ENCODE measurements at regions not wholly inside any gene's neighbourhood (a gene's known extent, or its start where the extent isn't known, plus 50 kb on each side); places are given as distances from the start of the nearest gene placed in this dataset.

GRCh38 chr5:6910950-6911349 is 197.7 kb downstream of the TENT4A start (continued):
- no peak for TF ChIP-seq ZSCAN18 (CRISPR knock-in tag; IDR thresholded peaks at IDR 0.05)
- TF ChIP-seq ETV6 (CRISPR knock-in tag; IDR thresholded peaks at IDR 0.05): no peak
- no peak for TF ChIP-seq TEAD4 (CRISPR knock-in tag; IDR thresholded peaks at IDR 0.05)
- no peak for TF ChIP-seq STAT6 (CRISPR knock-in tag; conservative IDR thresholded peaks at IDR 0.05; ENCODE audit: low read depth)

GRCh38 chr5:6914347-6914746 is 201.1 kb downstream of the TENT4A start:
- no peak for ATAC-seq
- Mint-ChIP-seq H3K27ac (no peak overlapping the region), H3K27me3 (ENCODE audit: low read depth) (no peaks in the 10 kb centered on the region; the same call in 1 of the 2 replicates), H3K9me3 (peaks cover 10% of the 10 kb centered on the region), H3K4me1 (peaks cover 7% of the 10 kb centered on the region), H3K4me3 (no peak overlapping the region), H3K36me3 (no peaks in the 10 kb centered on the region)
- DNase-seq (ENCODE audit: low spot score): no peak
- ChIA-PET POLR2A (no interaction called here), CTCF (no interaction called here)
- TF ChIP-seq NFE2L1 (CRISPR knock-in tag; IDR thresholded peaks at IDR 0.05) (no peak), AR (CRISPR knock-in tag; IDR thresholded peaks at IDR 0.05) (no peak), PRRX2 (CRISPR knock-in tag; IDR thresholded peaks at IDR 0.05) (no peak), FOXK1 (CRISPR knock-in tag; IDR thresholded peaks at IDR 0.05) (no peak), IRF1 (CRISPR knock-in tag; IDR thresholded peaks at IDR 0.05) (no peak), NR3C1 (CRISPR knock-in tag; conservative IDR thresholded peaks at IDR 0.05; ENCODE audit: low read depth) (no peak), ZNF263 (CRISPR knock-in tag; IDR thresholded peaks at IDR 0.05; ENCODE audit: low read depth) (no peak), ESRRA (CRISPR knock-in tag; IDR thresholded peaks at IDR 0.05; ENCODE audit: borderline replicate concordance) (no peak), EMX1 (CRISPR knock-in tag; IDR thresholded peaks at IDR 0.05) (no peak), ZNF671 (CRISPR knock-in tag; IDR thresholded peaks at IDR 0.05) (no peak)

- no peak for ATAC-seq
- peaks cover 7% of the 10 kb centered on the region for H3K4me1 Mint-ChIP-seq
- CTCF ChIA-PET: no interaction called here
Observed at GRCh38 chr5:6915574-6915973, 202.3 kb downstream of the TENT4A start.

More at GRCh38 chr5:6915574-6915973, 202.3 kb downstream of the TENT4A start:
- no peak overlapping the region for H3K4me3 Mint-ChIP-seq
- no peaks in the 10 kb centered on the region for H3K36me3 Mint-ChIP-seq
- no peak for DNase-seq (ENCODE audit: low spot score)
- POLR2A ChIA-PET: no interaction called here
- peaks cover 10% of the 10 kb centered on the region for H3K9me3 Mint-ChIP-seq
- H3K27ac Mint-ChIP-seq: no peak overlapping the region
- no peaks in the 10 kb centered on the region; the same call in 1 of the 2 replicates for H3K27me3 Mint-ChIP-seq (ENCODE audit: low read depth)
- TF ChIP-seq SMAD3 (CRISPR knock-in tag; IDR thresholded peaks at IDR 0.05; ENCODE audit: borderline replicate concordance): no peak
- no peak for TF ChIP-seq ZSCAN18 (CRISPR knock-in tag; IDR thresholded peaks at IDR 0.05)
- TF ChIP-seq ZNF121 (CRISPR knock-in tag; IDR thresholded peaks at IDR 0.05): no peak
- no peak for TF ChIP-seq PRRX2 (CRISPR knock-in tag; IDR thresholded peaks at IDR 0.05)
- TF ChIP-seq HMGXB4 (CRISPR knock-in tag; IDR thresholded peaks at IDR 0.05): no peak
- TF ChIP-seq PREB (CRISPR knock-in tag; IDR thresholded peaks at IDR 0.05; ENCODE audit: borderline replicate concordance): no peak
- no peak for TF ChIP-seq ZMAT4 (CRISPR knock-in tag; IDR thresholded peaks at IDR 0.05)
- no peak for TF ChIP-seq E2F4 (CRISPR knock-in tag; IDR thresholded peaks at IDR 0.05; ENCODE audit: borderline replicate concordance, low read depth)
- no peak for TF ChIP-seq GABPB1 (CRISPR knock-in tag; IDR thresholded peaks at IDR 0.05)
